GM12878 (cell line): ENCODE measurements at regions not wholly inside any gene's neighbourhood (a gene's known extent, or its start where the extent isn't known, plus 50 kb on each side); places are given as distances from the start of the nearest gene placed in this dataset.

ENCODE experiments used
- CUX1 ChIP-seq: IDR thresholded peaks from 2 replicates; pipeline ENCODE4 v1.6.1; 2012; ENCODE audit warnings: improper control_type of control experiment, low read depth, low read length; ENCODE audit not compliant: insufficient replicate concordance
- ELK1 ChIP-seq: IDR thresholded peaks from 2 replicates; pipeline ENCODE4 v1.6.1; 2012; ENCODE audit warnings: low read depth, low read length, improper control_type of control experiment
- GABPA ChIP-seq: IDR thresholded peaks from 2 replicates; pipeline ENCODE4 v1.6.1; 2014; ENCODE audit warnings: antibody characterized with exemption, low read depth, mild to moderate bottlenecking, inconsistent platforms
- MXI1 ChIP-seq: fragments of 150-350 bp; IDR thresholded peaks from 2 replicates; pipeline ENCODE4 v1.6.1; 2011; ENCODE audit warnings: low read depth, mild to moderate bottlenecking, inconsistent platforms, low read length, improper control_type of control experiment
- PRDM15 ChIP-seq: fragments of 450-650 bp; formaldehyde crosslinking; IDR thresholded peaks from 2 replicates; pipeline ENCODE4 v1.4.0; 2020; ENCODE audit warnings: mild to moderate bottlenecking, moderate library complexity

GRCh38 chr1:79188337-79188736 is 181.8 kb upstream of the ADGRL4 start (continued):
- TF ChIP-seq PRDM15 (CRISPR knock-in tag): no peak
- TF ChIP-seq ELK1: no peak
- TF ChIP-seq GABPA: no peak
- TF ChIP-seq CUX1: no peak
- TF ChIP-seq MXI1: no peak
